Kidney epithelial cell (primary cell): ENCODE measurements at regions not wholly inside any gene's neighbourhood (a gene's known extent, or its start where the extent isn't known, plus 50 kb on each side); places are given as distances from the start of the nearest gene placed in this dataset.

Experiments
- DNase-seq: peaks from one replicate; pipeline ENCODE4 v3.0.0-alpha.2; 2010; ENCODE audit warnings: low read depth
- H3K27me3 ChIP-seq: 2 replicates; pipeline ENCODE4 v1.6.0; 2011; ENCODE audit warnings: low read length; ENCODE audit not compliant: control insufficient read depth, insufficient read depth
- H3K36me3 ChIP-seq: 2 replicates; pipeline ENCODE4 v1.5.1; 2011; ENCODE audit warnings: low read length; ENCODE audit not compliant: control insufficient read depth, insufficient read depth
- H3K4me3 ChIP-seq: 2 replicates; pipeline ENCODE4 v1.5.1; 2011; ENCODE audit warnings: low read depth, mild to moderate bottlenecking, control low read depth, low read length
- CTCF ChIP-seq: IDR thresholded peaks from 2 replicates; pipeline ENCODE4 v1.5.1; 2011; ENCODE audit warnings: mild to moderate bottlenecking, moderate library complexity, low read length, control low read depth, inconsistent platforms; ENCODE audit not compliant: insufficient read depth, poor library complexity, severe bottlenecking

GRCh38 chr6:10149603-10150002 is 265.3 kb downstream of the TFAP2A start:
- no peak for TF ChIP-seq CTCF
- DNase-seq = no peak
- Histone ChIP-seq H3K36me3 (no peaks in the 10 kb centered on the region), H3K4me3 (no peak overlapping the region), H3K27me3 (no peaks in the 10 kb centered on the region)

GRCh38 chr6:10146715-10147451 is 268.0 kb downstream of the TFAP2A start:
- Histone ChIP-seq H3K4me3 (peak overlapping the region; percentile 20), H3K27me3 (no peaks in the 10 kb centered on the region), H3K36me3 (no peaks in the 10 kb centered on the region)
- no peak for TF ChIP-seq CTCF
- DNase-seq = no peak

- H3K27me3 ChIP-seq = no peaks in the 10 kb centered on the region
- no peak for DNase-seq
- H3K36me3 ChIP-seq = no peaks in the 10 kb centered on the region
- TF ChIP-seq CTCF = no peak
- H3K4me3 ChIP-seq = no peak overlapping the region
These were observed 270.1 kb downstream of the TFAP2A start for GRCh38 chr6:10144772-10145171.

- Histone ChIP-seq H3K4me3 (no peak overlapping the region), H3K36me3 (no peaks in the 10 kb centered on the region), H3K27me3 (no peaks in the 10 kb centered on the region)
- no peak for DNase-seq
- no peak for TF ChIP-seq CTCF
These were observed 273.0 kb downstream of the TFAP2A start for GRCh38 chr6:10141746-10142443.

- no peaks in the 10 kb centered on the region for H3K27me3 ChIP-seq
- H3K4me3 ChIP-seq = no peak overlapping the region
- no peak for TF ChIP-seq CTCF
- DNase-seq = no peak
- H3K36me3 ChIP-seq = no peaks in the 10 kb centered on the region
These were observed 274.1 kb downstream of the TFAP2A start for GRCh38 chr6:10140824-10141223.
